PC-9 (cell line): ENCODE measurements at regions not wholly inside any gene's neighbourhood (a gene's known extent, or its start where the extent isn't known, plus 50 kb on each side); places are given as distances from the start of the nearest gene placed in this dataset.

Source experiments
- BruUV-seq: library from RNA; stranded (reverse); fragments of 400-500 nt; replicated peaks from 2 replicates; lab custom pipeline; 2021; lab: Mats Ljungman, UMichigan
- CTCF ChIA-PET: fragments of 300-600 bp; sonication (Branson Sonifier 250); formaldehyde crosslinking; loops from one replicate; lab custom pipeline; 2022; ENCODE audit warnings: antibody characterized with exemption; lab: Charles Lee
- POLR2A ChIA-PET: fragments of 300-600 bp; sonication (Branson Sonifier 250); formaldehyde crosslinking; loops from one replicate; lab custom pipeline; 2022; ENCODE audit warnings: antibody characterized with exemption; ENCODE audit not compliant: unreplicated experiment; lab: Charles Lee
- DNase-seq, 2 experiments: peaks; one replicate each; pipeline versions ENCODE4 v3.0.0 to v3.0.0-alpha.2; 2015 to 2022; ENCODE audit warnings: mixed read lengths in 1 of 2
- H2AFZ ChIP-seq: fragments of 200-600 bp; sonication (generic); 2 replicates; pipeline ENCODE4 v1.8.1; 2017; ENCODE audit warnings: antibody characterized with exemption
- H3F3A ChIP-seq: fragments of 200-600 bp; sonication (generic); 2 replicates; pipeline ENCODE4 v1.8.1; 2017; ENCODE audit warnings: antibody characterized with exemption, mild to moderate bottlenecking, low read depth; ENCODE audit not compliant: insufficient read depth
- H3K27ac ChIP-seq: fragments of 200-600 bp; sonication (generic); 2 replicates; pipeline ENCODE4 v1.6.1; 2016; ENCODE audit warnings: mixed run types
- H3K27me3 ChIP-seq: fragments of 200-600 bp; sonication (generic); 2 replicates; pipeline ENCODE4 v1.6.1; 2016; ENCODE audit warnings: low read depth, mixed run types; ENCODE audit not compliant: insufficient read depth
- H3K36me3 ChIP-seq: fragments of 200-600 bp; sonication (generic); 2 replicates; pipeline ENCODE4 v1.6.1; 2016; ENCODE audit warnings: low read depth, mixed run types
- H3K4me1 ChIP-seq: fragments of 200-600 bp; sonication (generic); replicated peaks from 2 replicates; pipeline ENCODE4 v1.6.1; 2016; ENCODE audit warnings: mixed run types; ENCODE audit not compliant: insufficient read depth
- H3K4me2 ChIP-seq: fragments of 200-600 bp; sonication (generic); 2 replicates; pipeline ENCODE4 v1.6.1; 2017; ENCODE audit warnings: mixed run types
- H3K4me3 ChIP-seq: fragments of 200-600 bp; sonication (generic); 2 replicates; pipeline ENCODE4 v1.6.1; 2016; ENCODE audit warnings: mixed run types
- H3K79me2 ChIP-seq: fragments of 200-600 bp; sonication (generic); 2 replicates; pipeline ENCODE4 v1.6.1; 2017; ENCODE audit warnings: low read depth, mixed run types
- H3K9me2 ChIP-seq: fragments of 200-600 bp; sonication (generic); 2 replicates; pipeline ENCODE4 v1.8.1; 2017; ENCODE audit warnings: mild to moderate bottlenecking; ENCODE audit not compliant: insufficient read depth
- H3K9me3 ChIP-seq: fragments of 200-600 bp; sonication (generic); 2 replicates; pipeline ENCODE4 v1.8.1; 2016; ENCODE audit warnings: low read depth; ENCODE audit not compliant: insufficient read depth
- H4K20me1 ChIP-seq: fragments of 200-600 bp; sonication (generic); 2 replicates; pipeline ENCODE4 v1.8.1; 2017; ENCODE audit not compliant: insufficient read depth
- EZH2 ChIP-seq: fragments of 200-600 bp; sonication (generic); IDR thresholded peaks from 2 replicates; pipeline ENCODE4 v1.8.0; 2017; ENCODE audit warnings: antibody characterized with exemption, low read depth
- intact Hi-C: fragments of 100-400 bp; cut with micrococcal nuclease; formaldehyde crosslinking; loops from one replicate; pipeline ENCODE4 v1.10.0; 2022; ENCODE audit not compliant: unreplicated experiment
- TF ChIP-seq, protein P1 (sequence below): fragments of 200-600 bp; sonication (generic); conservative IDR thresholded peaks from 2 replicates; pipeline ENCODE4 v1.6.1; 2017; ENCODE audit warnings: mixed run types, antibody characterized with exemption, mild to moderate bottlenecking, moderate library complexity

DNA sequence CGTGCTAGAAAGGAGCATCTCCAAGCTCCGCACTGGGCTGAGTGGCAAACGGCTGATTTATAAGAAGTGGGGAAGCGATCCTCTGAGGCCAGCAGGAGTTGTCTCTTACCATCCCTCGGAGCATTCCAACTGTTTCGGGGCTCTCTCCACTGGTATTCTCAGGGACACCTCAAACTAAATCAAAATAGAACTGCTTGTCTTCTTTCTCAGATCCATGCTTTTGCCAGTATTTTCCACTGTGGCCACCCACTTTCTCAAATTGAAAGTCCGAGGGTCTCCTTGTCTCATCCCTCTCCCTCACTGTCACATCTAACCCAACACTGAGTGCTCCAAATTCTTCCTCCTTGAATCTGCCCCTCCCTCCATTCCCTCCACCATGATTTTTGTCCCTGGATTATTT, 83.2 kb upstream of the LEP start:
- Histone ChIP-seq H3K27ac (no peak overlapping the region), H3F3A (peaks cover under 1% of the 10 kb centered on the region; the same call in 1 of the 2 replicates), H3K4me1 (0 out of 2 replicates have a peak, but pooled peaks cover under 1% of the 10 kb centered on the region), H4K20me1 (no peaks in the 10 kb centered on the region), H3K9me2 (no peaks in the 10 kb centered on the region), H3K79me2 (no peaks in the 10 kb centered on the region), H3K27me3 (peaks cover 5% of the 10 kb centered on the region; the same call in 1 of the 2 replicates), H3K4me3 (no peak overlapping the region), H3K36me3 (no peaks in the 10 kb centered on the region), H3K9me3 (no peaks in the 10 kb centered on the region), H3K4me2 (no peak overlapping the region), H2AFZ (no peak overlapping the region)
- DNase-seq, result no peak
- no TSS peak for BruUV-seq
- POLR2A ChIA-PET, result no interaction called here
- intact Hi-C loops, result no loop called here
- CTCF ChIA-PET, result interaction anchor here (0.8 kb wide), 1 partner anchor 22 kb away, joined by 3 read pairs; no protein-coding TSS in a partner anchor
- TF ChIP-seq, protein P1, sequence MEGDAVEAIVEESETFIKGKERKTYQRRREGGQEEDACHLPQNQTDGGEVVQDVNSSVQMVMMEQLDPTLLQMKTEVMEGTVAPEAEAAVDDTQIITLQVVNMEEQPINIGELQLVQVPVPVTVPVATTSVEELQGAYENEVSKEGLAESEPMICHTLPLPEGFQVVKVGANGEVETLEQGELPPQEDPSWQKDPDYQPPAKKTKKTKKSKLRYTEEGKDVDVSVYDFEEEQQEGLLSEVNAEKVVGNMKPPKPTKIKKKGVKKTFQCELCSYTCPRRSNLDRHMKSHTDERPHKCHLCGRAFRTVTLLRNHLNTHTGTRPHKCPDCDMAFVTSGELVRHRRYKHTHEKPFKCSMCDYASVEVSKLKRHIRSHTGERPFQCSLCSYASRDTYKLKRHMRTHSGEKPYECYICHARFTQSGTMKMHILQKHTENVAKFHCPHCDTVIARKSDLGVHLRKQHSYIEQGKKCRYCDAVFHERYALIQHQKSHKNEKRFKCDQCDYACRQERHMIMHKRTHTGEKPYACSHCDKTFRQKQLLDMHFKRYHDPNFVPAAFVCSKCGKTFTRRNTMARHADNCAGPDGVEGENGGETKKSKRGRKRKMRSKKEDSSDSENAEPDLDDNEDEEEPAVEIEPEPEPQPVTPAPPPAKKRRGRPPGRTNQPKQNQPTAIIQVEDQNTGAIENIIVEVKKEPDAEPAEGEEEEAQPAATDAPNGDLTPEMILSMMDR, result no peak
- no peak for TF ChIP-seq EZH2

DNA sequence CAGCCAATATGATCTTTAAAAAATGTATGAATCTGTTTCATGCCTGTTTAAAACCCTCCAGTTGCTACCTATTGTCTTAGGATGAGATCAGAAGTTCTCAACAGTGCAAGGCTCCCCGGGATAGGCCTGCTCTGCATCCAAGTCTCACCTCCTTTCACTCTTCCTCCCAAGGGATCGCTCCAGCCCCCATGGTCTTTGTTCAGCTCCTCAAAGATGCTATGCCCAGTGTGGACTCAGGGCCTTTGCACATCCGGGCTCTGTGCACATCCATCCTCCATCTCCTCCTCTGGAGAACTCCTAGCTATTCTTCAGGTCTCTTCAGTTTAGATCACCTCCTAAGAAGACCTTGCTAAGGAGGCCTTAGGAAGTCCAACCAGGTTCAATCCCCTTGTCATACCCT, 82.7 kb upstream of the LEP start:
- H4K20me1 ChIP-seq, result no peaks in the 10 kb centered on the region
- H3K36me3 ChIP-seq, result no peaks in the 10 kb centered on the region
- H3F3A ChIP-seq, result peaks cover 6% of the 10 kb centered on the region; the same call in 1 of the 2 replicates
- no peak overlapping the region for H2AFZ ChIP-seq
- H3K4me3 ChIP-seq, result no peak overlapping the region
- TF ChIP-seq, protein P1, result no peak
- TF ChIP-seq EZH2, result no peak
- H3K9me2 ChIP-seq, result no peaks in the 10 kb centered on the region
- peaks cover 5% of the 10 kb centered on the region for H3K4me1 ChIP-seq
- intact Hi-C loops, result no loop called here
- no peaks in the 10 kb centered on the region for H3K79me2 ChIP-seq
- peaks cover 5% of the 10 kb centered on the region; the same call in 1 of the 2 replicates for H3K27me3 ChIP-seq
- ChIA-PET POLR2A (no interaction called here), CTCF (no interaction called here)
- no TSS peak for BruUV-seq
- H3K4me2 ChIP-seq, result no peak overlapping the region
- no peaks in the 10 kb centered on the region for H3K9me3 ChIP-seq
- no peak overlapping the region for H3K27ac ChIP-seq
- DNase-seq, result no peak

DNA sequence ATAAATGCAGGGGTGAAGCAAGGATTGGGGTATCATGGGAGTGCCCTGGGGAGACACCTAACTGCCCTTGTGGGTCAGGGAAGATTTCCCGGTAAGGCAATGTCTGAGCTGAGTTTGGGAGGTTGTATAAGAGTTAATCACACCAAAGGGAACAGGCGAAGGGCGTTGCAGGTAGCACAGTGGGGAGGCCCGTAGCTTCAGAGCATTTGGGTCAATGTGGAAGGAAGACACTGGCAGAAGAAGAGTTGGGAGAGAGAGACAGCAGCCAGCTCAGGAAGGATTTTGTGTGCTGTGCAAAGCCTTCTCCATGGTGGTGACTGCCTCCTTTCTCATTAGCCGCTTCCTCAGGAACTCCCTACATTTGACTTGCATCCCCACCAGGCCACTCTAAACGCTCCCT, 80.8 kb upstream of the LEP start:
- no peak for TF ChIP-seq EZH2
- TF ChIP-seq, protein P1, result no peak
- peaks cover 5% of the 10 kb centered on the region; the same call in 1 of the 2 replicates for H3K27me3 ChIP-seq
- no peak for DNase-seq
- ChIA-PET CTCF (no interaction called here), POLR2A (no interaction called here)
- H3K79me2 ChIP-seq, result no peaks in the 10 kb centered on the region
- peaks cover 24% of the 10 kb centered on the region for H3K4me1 ChIP-seq
- no TSS peak for BruUV-seq
- H3K27ac ChIP-seq, result no peak overlapping the region
- intact Hi-C loops, result loop anchor here (5.0 kb wide), 1 partner anchor 138 kb away; no protein-coding TSS in a partner anchor
- H2AFZ ChIP-seq, result no peak overlapping the region
- H3K36me3 ChIP-seq, result no peaks in the 10 kb centered on the region
- no peak overlapping the region for H3K4me2 ChIP-seq
- H3K9me3 ChIP-seq, result no peaks in the 10 kb centered on the region
- H3K9me2 ChIP-seq, result no peaks in the 10 kb centered on the region
- peaks cover 24% of the 10 kb centered on the region for H3F3A ChIP-seq
- no peak overlapping the region for H3K4me3 ChIP-seq
- no peaks in the 10 kb centered on the region for H4K20me1 ChIP-seq
